Adrenal gland (tissue), 5 donors: ENCODE measurements at regions not wholly inside any gene's neighbourhood (a gene's known extent, or its start where the extent isn't known, plus 50 kb on each side); places are given as distances from the start of the nearest gene placed in this dataset.

Source experiments
- CTCF ChIP-seq, 6 experiments: fragments of 450-650 bp in 4 of 6; fragments of 200-600 bp in 2 of 6; sonication (generic) in 1 of 6; IDR thresholded peaks; 1 replicate in 5 of 6; 2 replicates in 1 of 6; pipeline versions ENCODE4 v1.5.1 to v1.8.0; 2016 to 2021; ENCODE audit warnings: antibody characterized with exemption in 6 of 6, mild to moderate bottlenecking in 2 of 6, moderate library complexity in 1 of 6
- POLR2A ChIP-seq, 2 donors: fragments of 450-650 bp; IDR thresholded peaks; one replicate each; pipeline ENCODE4 v1.6.1; 2017; ENCODE audit warnings: antibody characterized with exemption in 2 of 2, mild to moderate bottlenecking in 2 of 2, moderate library complexity in 1 of 2
- donor health status: DM: no; HTN: no; CAD: no.

DNA sequence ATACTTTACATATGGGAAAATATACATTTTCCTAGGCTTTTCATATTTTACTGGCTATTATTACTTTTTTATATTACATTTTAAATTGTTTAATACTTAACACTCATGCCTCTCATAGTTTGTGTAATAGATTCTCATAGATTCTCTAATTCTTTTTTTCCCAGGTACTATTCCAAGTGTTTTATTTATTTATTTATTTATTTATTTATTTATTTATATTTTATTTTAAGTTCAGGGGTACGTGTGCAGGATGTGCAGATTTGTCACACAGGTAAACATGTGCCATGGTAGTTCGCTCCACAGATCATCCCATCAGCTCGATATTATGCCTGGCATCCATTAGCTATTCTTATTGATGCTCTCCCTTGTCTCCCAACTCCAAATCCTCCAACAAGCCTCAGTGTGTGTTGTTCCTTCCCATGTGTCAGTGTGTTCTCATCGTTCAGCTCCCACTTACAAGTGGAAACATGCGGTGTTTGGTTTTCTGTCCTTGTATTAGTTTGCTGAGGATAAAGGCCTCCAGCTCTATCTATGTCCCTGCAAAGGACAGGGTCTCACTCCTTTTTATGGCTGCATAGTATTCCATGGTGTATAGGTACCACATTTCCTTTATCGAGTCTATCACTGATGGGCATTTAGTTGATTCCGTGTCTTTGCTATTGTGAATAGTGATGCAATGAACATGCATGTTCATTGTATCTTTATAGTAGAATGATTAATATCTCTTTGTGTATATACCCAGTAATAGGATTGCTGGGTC is 205.4 kb upstream of the P2RY1 start:
- TF ChIP-seq CTCF (IDR thresholded peaks at IDR 0.05) (no peak), POLR2A (IDR thresholded peaks at IDR 0.05) (no peak)
